Karpas-422 (cell line): ENCODE measurements at regions not wholly inside any gene's neighbourhood (a gene's known extent, or its start where the extent isn't known, plus 50 kb on each side); places are given as distances from the start of the nearest gene placed in this dataset.

Experiments
- DNase-seq: peaks from one replicate; pipeline ENCODE4 v3.0.0-alpha.2; 2015
- H2AFZ ChIP-seq: fragments of 200-600 bp; sonication (generic); 2 replicates; pipeline ENCODE4 v1.6.1; 2014; ENCODE audit warnings: antibody characterized with exemption, low read length, mixed read lengths
- H3K27ac ChIP-seq: fragments of 200-600 bp; sonication (generic); 2 replicates; pipeline ENCODE4 v1.5.1; 2014; ENCODE audit warnings: mild to moderate bottlenecking, low read length, moderate library complexity
- H3K27me3 ChIP-seq: fragments of 200-600 bp; sonication (generic); 2 replicates; pipeline ENCODE4 v1.6.1; 2014; ENCODE audit warnings: low read length, mixed read lengths
- H3K36me3 ChIP-seq: fragments of 200-600 bp; sonication (generic); 2 replicates; pipeline ENCODE4 v1.6.1; 2014; ENCODE audit warnings: low read length, mixed read lengths; ENCODE audit not compliant: insufficient read depth
- H3K4me1 ChIP-seq: fragments of 200-600 bp; sonication (generic); 2 replicates; pipeline ENCODE4 v1.6.1; 2014; ENCODE audit warnings: mild to moderate bottlenecking, low read length, mixed read lengths
- H3K4me2 ChIP-seq: fragments of 200-600 bp; sonication (generic); 2 replicates; pipeline ENCODE4 v1.6.1; 2014; ENCODE audit warnings: low read length, low read depth, mild to moderate bottlenecking; ENCODE audit not compliant: poor library complexity, severe bottlenecking
- H3K4me3 ChIP-seq: fragments of 200-600 bp; sonication (generic); 2 replicates; pipeline ENCODE4 v1.5.1; 2014; ENCODE audit warnings: mild to moderate bottlenecking, antibody characterized with exemption, low read length, mixed read lengths
- H3K79me2 ChIP-seq: fragments of 200-600 bp; sonication (generic); 2 replicates; pipeline ENCODE4 v1.6.1; 2014; ENCODE audit warnings: mild to moderate bottlenecking, low read length, mixed read lengths
- H3K9ac ChIP-seq: fragments of 200-600 bp; sonication (generic); 2 replicates; pipeline ENCODE4 v1.6.0; 2014; ENCODE audit warnings: low read length
- H3K9me2 ChIP-seq: fragments of 200-600 bp; sonication (generic), shearing (Covaris generic); replicated peaks from 2 replicates; pipeline ENCODE4 v1.6.0; 2014; ENCODE audit warnings: mild to moderate bottlenecking, low read length, moderate library complexity; ENCODE audit not compliant: insufficient read depth
- H3K9me3 ChIP-seq: fragments of 300-700, 200-600 bp; sonication (generic); 2 replicates; pipeline ENCODE4 v1.6.1; 2014; ENCODE audit warnings: low read length, mixed read lengths
- H4K20me1 ChIP-seq: fragments of 200-600 bp; sonication (generic); 2 replicates; pipeline ENCODE4 v1.6.1; 2014; ENCODE audit warnings: mild to moderate bottlenecking, antibody characterized with exemption, low read length, low read depth; ENCODE audit not compliant: insufficient read depth

GRCh38 chr5:143601357-143601756 is 197.9 kb upstream of the NR3C1 start:
- Histone ChIP-seq H3K9me3 (no peaks in the 10 kb centered on the region), H2AFZ (no peak overlapping the region), H3K4me3 (no peak overlapping the region), H3K27ac (no peak overlapping the region), H3K4me2 (no peak overlapping the region), H3K27me3 (no peaks in the 10 kb centered on the region), H3K4me1 (peaks cover 6% of the 10 kb centered on the region), H3K79me2 (no peaks in the 10 kb centered on the region), H3K9ac (no peak overlapping the region), H3K9me2 (no peaks in the 10 kb centered on the region), H3K36me3 (no peaks in the 10 kb centered on the region), H4K20me1 (no peaks in the 10 kb centered on the region)
- DNase-seq, result no peak

- Histone ChIP-seq H3K9ac (no peak overlapping the region), H3K79me2 (no peaks in the 10 kb centered on the region), H3K9me2 (no peaks in the 10 kb centered on the region), H3K27ac (no peak overlapping the region), H2AFZ (no peak overlapping the region), H3K27me3 (no peaks in the 10 kb centered on the region), H3K4me1 (peaks cover 5% of the 10 kb centered on the region), H3K4me2 (no peak overlapping the region), H3K36me3 (no peaks in the 10 kb centered on the region), H4K20me1 (no peaks in the 10 kb centered on the region), H3K9me3 (no peaks in the 10 kb centered on the region), H3K4me3 (no peak overlapping the region)
- no peak for DNase-seq
Measured at GRCh38 chr5:143600396-143601075, 197.1 kb upstream of the NR3C1 start.

- no peaks in the 10 kb centered on the region for H3K79me2 ChIP-seq
- no peaks in the 10 kb centered on the region for H3K27me3 ChIP-seq
- H3K9me3 ChIP-seq, result no peaks in the 10 kb centered on the region
- H3K4me2 ChIP-seq, result no peak overlapping the region
- peaks cover 9% of the 10 kb centered on the region for H3K4me1 ChIP-seq
- H4K20me1 ChIP-seq, result no peaks in the 10 kb centered on the region
- H3K4me3 ChIP-seq, result no peak overlapping the region
- no peaks in the 10 kb centered on the region for H3K9me2 ChIP-seq
- no peak overlapping the region for H2AFZ ChIP-seq
- no peak overlapping the region for H3K27ac ChIP-seq
- no peak overlapping the region for H3K9ac ChIP-seq
- H3K36me3 ChIP-seq, result no peaks in the 10 kb centered on the region
- DNase-seq, result no peak
Measured at GRCh38 chr5:143599474-143599873, 196.0 kb upstream of the NR3C1 start.

GRCh38 chr5:143596824-143597223 is 193.3 kb upstream of the NR3C1 start:
- Histone ChIP-seq H2AFZ (no peak overlapping the region), H3K4me2 (no peak overlapping the region)
- no peak for DNase-seq

GRCh38 chr5:143594902-143595818 is 191.7 kb upstream of the NR3C1 start:
- no peak overlapping the region for H3K9ac ChIP-seq
- peak overlapping the region; percentile 54 for H2AFZ ChIP-seq
- no peaks in the 10 kb centered on the region for H3K9me2 ChIP-seq
- no peaks in the 10 kb centered on the region for H4K20me1 ChIP-seq
- H3K79me2 ChIP-seq, result no peaks in the 10 kb centered on the region
- peak; percentile 31 for DNase-seq
- H3K9me3 ChIP-seq, result no peaks in the 10 kb centered on the region
- no peaks in the 10 kb centered on the region for H3K36me3 ChIP-seq
- peak overlapping the region; percentile 91 for H3K27ac ChIP-seq
- H3K4me1 ChIP-seq, result peaks cover 44% of the 10 kb centered on the region
- H3K27me3 ChIP-seq, result no peaks in the 10 kb centered on the region
- H3K4me3 ChIP-seq, result no peak overlapping the region
- H3K4me2 ChIP-seq, result no peak overlapping the region

More at GRCh38 chr5:143596824-143597223, 193.3 kb upstream of the NR3C1 start:
- H3K36me3 ChIP-seq, result no peaks in the 10 kb centered on the region
- H3K9me3 ChIP-seq, result no peaks in the 10 kb centered on the region
- no peak overlapping the region for H3K27ac ChIP-seq
- peaks cover 36% of the 10 kb centered on the region for H3K4me1 ChIP-seq
- no peak overlapping the region for H3K9ac ChIP-seq
- no peaks in the 10 kb centered on the region for H3K27me3 ChIP-seq
- H3K79me2 ChIP-seq, result no peaks in the 10 kb centered on the region
- no peaks in the 10 kb centered on the region for H4K20me1 ChIP-seq
- no peak overlapping the region for H3K4me3 ChIP-seq
- H3K9me2 ChIP-seq, result no peaks in the 10 kb centered on the region

GRCh38 chr5:143593723-143594122 is 190.2 kb upstream of the NR3C1 start:
- H2AFZ ChIP-seq, result peak overlapping the region; percentile 69
- no peaks in the 10 kb centered on the region for H4K20me1 ChIP-seq
- H3K9ac ChIP-seq, result peak overlapping the region; percentile 67
- H3K27ac ChIP-seq, result peak overlapping the region; percentile 91
- no peaks in the 10 kb centered on the region for H3K9me3 ChIP-seq
- no peaks in the 10 kb centered on the region for H3K79me2 ChIP-seq
- H3K36me3 ChIP-seq, result no peaks in the 10 kb centered on the region
- H3K27me3 ChIP-seq, result no peaks in the 10 kb centered on the region
- peak overlapping the region; percentile 75 for H3K4me2 ChIP-seq
- H3K9me2 ChIP-seq, result no peaks in the 10 kb centered on the region
- peaks cover 52% of the 10 kb centered on the region for H3K4me1 ChIP-seq
- peak overlapping the region; percentile 47 for H3K4me3 ChIP-seq
- DNase-seq, result peak; percentile 68

GRCh38 chr5:143592648-143593047 is 189.2 kb upstream of the NR3C1 start:
- Histone ChIP-seq H3K9me3 (no peaks in the 10 kb centered on the region), H3K27me3 (no peaks in the 10 kb centered on the region), H3K79me2 (no peaks in the 10 kb centered on the region), H4K20me1 (no peaks in the 10 kb centered on the region), H3K4me2 (peak overlapping the region; percentile 75), H3K36me3 (no peaks in the 10 kb centered on the region), H3K9ac (peak overlapping the region; percentile 67), H3K9me2 (no peaks in the 10 kb centered on the region), H3K4me1 (peaks cover 52% of the 10 kb centered on the region), H2AFZ (peak overlapping the region; percentile 80), H3K27ac (peak overlapping the region; percentile 91), H3K4me3 (peak overlapping the region; percentile 50)
- DNase-seq, result peak; percentile 87

- Histone ChIP-seq H3K27me3 (no peaks in the 10 kb centered on the region; the same call in 1 of the 2 replicates), H3K9me2 (no peaks in the 10 kb centered on the region), H3K9me3 (no peaks in the 10 kb centered on the region), H3K27ac (no peak overlapping the region), H3K4me3 (no peak overlapping the region), H3K36me3 (no peaks in the 10 kb centered on the region), H4K20me1 (no peaks in the 10 kb centered on the region), H3K79me2 (no peaks in the 10 kb centered on the region), H3K4me1 (peaks cover 38% of the 10 kb centered on the region), H2AFZ (peak overlapping the region; percentile 43; the same call in 1 of the 2 replicates), H3K9ac (no peak overlapping the region), H3K4me2 (no peak overlapping the region)
- no peak for DNase-seq
Measured at GRCh38 chr5:143588933-143589662, 185.6 kb upstream of the NR3C1 start.
